Activated T-helper 9 cell treated with anti-CD3 and anti-CD28 coated beads, Interleukin-2, amount 50 U/mL, for 16 hours (primary cell): ENCODE measurements at regions not wholly inside any gene's neighbourhood (a gene's known extent, or its start where the extent isn't known, plus 50 kb on each side); places are given as distances from the start of the nearest gene placed in this dataset.
"Not testable (repeated sequence)": the region's sequence is repeated elsewhere in the genome, so short reads cannot be mapped to it uniquely, and the experiment has no call there.

Source experiments
- DNase-seq: peaks from one replicate; pipeline ENCODE4 v3.0.0-alpha.2; 2020; ENCODE audit warnings: low read depth

DNA sequence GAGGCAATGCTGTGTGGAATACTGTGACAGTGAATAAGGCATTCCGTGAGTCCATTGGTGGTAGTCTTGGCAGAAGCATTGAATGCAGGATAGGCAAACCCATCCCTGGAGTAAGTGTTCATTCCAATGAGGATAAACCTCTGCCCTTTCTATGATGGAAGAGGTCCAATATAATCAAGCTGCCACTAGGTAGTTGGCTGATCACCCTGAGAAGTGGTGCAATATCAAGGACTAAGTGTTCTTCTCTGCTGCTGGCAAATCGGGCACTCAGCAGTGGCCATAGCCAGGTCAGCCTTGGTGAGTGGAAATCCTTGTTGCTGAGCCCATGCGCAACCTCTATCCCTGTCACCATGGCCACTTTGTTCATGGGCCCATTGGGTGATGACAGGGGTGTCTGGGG lies 70.1 kb downstream of the FBXO4 start:
- DNase-seq = no peak

- no peak for DNase-seq
These were observed 76.6 kb downstream of the FBXO4 start for GRCh38 chr5:42001673-42002072.

DNA sequence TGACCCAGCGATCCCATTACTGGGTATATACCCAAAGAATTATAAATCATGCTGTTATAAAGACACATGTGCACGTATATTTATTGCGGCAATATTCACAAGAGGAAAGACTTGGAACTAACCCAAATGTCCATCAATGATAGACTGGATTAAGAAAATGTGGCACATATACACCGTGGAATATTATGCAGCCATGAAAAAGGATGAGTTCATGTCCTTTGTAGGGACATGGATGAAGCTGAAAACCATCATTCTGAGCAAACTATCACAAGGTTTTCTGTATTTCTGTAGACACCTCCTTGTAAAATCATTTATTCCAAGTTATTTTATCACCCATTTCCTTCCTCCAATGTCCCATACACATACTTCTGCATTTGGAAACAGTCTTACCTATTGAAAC lies 78.8 kb downstream of the FBXO4 start:
- not testable (repeated sequence) for DNase-seq

GRCh38 chr5:42005561-42006153 lies 80.6 kb downstream of the FBXO4 start:
- no peak for DNase-seq

GRCh38 chr5:42013561-42013960 lies 88.5 kb downstream of the FBXO4 start:
- no peak for DNase-seq

GRCh38 chr5:42015254-42015653 lies 90.2 kb downstream of the FBXO4 start:
- no peak for DNase-seq

- DNase-seq = no peak
These were observed 90.6 kb downstream of the FBXO4 start for GRCh38 chr5:42015681-42016080.

DNA sequence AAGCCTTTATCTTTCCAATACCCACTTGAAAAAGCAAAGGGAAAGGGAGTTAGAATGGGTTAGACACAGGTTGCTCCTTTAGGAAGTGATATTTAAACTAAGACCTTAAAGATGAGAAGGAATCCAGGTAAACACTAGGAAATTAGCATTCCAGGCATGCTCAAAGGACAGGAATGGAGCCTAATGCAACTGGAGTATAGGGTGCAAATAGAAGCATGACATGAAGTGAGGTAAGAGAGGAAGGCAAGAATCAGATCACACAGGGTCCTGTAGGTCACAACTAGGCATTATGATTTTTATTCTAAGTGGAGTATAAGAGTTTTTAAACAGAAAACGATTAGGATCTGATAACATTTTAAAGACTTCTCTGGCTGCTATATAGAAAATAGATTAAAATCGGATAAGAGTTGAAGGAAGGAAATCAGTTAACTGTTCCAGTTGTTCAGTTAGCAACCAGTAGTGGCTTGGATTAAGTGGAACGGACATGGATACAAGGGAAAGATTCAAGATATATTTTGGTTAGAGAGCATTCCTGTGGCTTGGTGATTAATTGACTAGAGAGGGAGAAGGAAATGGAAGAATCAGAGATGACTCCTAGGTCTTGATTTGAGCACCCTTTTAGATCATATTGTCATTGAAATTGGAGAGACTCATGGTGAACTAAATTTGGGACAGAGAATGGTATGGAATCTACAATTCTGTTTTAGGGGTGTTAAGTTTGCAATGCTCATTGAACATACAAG lies 95.9 kb downstream of the FBXO4 start:
- no peak for DNase-seq

DNA sequence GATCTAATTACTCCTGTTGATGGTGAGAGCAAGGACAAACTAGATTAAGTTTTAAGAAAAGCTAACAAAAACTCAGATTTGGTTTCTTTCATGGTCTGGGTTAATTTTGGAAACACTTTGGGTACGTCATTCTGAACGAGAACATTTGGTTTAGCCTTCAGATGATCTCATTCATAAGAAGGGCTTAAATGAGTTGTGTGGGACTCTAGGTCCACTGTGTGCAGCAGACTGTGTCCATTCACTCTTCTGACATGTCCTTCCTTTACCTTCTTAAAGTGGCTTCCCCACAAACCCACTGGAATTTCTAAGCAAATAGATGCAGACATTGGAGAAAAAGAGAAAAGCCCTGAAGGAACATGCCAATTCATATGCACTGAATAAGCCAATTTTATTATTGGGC lies 96.8 kb downstream of the FBXO4 start:
- DNase-seq = no peak

DNA sequence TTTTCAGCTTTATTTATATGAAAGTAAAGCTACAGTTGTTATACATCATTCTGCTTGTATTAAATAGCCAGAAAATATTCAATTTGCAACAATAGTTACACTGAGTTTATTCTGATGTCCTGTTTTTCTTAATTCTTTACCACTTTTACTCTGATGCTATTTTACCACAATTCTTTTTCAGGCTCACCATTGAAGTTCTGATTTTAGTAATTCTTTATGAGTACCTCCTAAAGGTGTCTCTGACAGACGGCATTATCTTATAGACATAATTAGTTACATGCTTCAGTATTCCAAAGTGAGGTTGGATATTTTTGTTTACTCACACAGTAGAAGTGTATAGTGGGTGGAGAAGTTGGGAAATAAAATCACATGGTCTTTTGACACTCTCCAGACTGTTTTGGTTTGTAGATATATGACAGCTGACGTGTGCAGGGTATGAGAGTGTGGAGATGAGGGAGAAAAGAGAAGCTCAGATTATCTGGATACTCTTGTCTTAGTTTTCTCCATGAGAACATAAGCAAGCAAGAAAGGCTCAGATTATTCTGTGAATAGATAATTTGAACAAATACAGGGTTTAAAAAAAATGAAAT lies 97.4 kb downstream of the FBXO4 start:
- DNase-seq = no peak

DNA sequence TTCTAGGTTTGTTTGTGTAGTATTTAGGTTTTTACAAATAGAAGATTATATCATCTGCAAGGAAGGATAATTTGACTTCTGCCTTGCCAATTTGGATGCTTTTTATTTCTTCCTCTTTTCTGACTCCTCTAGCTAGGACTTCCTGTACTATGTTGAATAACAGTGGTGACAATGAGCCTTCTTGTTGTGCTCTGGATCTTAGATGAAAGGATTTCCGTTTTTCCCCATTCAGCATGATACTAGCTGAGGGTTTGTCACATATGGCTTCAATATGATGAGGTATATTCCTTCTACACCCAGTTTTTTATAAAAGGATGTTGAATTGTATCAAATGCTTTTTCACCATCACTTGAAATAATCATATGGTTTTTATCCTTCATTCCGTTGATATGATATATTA lies 101.4 kb downstream of the FBXO4 start:
- no peak for DNase-seq

DNA sequence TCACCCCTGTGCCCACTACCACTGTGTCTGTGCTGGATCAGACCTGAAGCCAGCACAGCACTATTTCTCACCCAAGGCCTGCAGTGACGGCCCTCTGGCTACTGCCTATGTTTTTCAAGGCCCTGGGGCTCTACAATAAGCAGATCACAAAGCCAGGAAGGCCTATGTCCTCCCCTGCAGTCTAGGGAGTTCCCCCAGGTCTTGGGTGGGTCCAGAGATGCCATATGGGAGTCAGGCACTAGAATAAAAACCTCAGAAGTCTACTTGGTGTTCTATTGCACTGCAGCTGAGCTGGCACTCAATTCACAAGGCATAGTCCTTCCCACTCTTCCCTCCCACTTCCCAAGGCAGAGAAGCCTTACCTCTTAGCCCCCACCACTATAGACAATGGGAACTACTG lies 107.1 kb downstream of the FBXO4 start:
- no peak for DNase-seq

DNA sequence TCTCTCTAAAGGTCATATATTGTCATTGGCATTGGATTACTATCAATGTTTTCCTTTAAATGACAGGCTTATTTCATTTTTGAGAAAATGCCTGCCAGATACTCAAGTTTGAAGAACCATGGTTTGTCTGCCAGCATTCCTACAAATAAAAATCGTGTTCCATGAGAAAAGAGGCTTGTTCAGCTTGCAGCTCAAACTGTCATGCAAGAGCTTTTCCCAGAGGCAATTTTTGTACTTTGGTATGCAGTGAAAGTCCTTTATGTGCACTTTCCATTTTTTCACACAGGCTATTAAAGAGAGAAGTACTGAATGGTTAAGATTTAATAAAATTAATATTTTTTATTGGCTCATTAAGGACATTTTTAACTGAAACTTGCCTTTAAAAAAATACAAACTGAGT lies 110.4 kb downstream of the FBXO4 start:
- no peak for DNase-seq

DNA sequence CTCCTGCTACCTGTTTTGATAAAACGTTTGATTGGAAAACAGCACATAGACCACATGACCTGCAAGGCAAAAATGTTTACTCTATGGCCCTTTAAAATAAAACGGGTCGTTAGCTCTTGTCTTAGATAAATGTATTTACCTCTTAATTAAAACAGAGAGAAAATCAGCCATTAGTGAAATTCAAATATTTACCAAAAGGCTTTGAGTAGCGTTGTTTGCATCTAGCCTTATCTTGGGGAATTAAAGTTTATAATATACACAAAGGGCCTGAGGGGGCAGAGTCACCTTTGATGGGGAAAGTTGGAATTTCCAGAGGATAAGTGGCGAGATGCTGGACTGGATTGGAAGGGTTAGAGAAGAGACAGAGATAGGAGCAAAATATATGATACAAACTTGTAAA lies 111.3 kb downstream of the FBXO4 start:
- no peak for DNase-seq

DNA sequence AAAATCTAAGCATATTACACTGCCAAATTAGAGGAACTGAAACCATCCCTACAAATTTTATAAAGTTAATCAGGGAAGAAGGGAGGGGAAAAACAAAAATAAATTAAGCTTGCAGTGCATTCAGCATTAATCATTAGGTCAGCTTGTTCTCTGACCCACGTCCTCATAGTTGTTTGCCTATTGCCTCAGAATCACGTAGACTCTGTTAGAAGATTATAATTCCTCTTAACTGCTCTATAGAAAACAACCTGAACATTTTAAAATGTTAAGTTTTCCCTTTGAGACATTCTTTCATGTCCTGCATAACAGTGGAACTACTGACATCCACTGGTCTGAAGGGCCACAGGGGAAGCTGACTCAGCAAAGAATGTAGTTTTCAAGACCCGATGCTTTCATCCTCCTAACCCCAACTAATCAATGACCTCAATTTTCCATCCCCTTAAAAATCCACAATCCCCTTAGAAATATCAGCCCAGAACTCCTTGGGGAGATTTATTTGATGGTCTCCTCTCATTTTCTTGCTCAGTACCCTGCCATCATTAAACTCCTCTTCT lies 112.4 kb downstream of the FBXO4 start:
- no peak for DNase-seq

DNA sequence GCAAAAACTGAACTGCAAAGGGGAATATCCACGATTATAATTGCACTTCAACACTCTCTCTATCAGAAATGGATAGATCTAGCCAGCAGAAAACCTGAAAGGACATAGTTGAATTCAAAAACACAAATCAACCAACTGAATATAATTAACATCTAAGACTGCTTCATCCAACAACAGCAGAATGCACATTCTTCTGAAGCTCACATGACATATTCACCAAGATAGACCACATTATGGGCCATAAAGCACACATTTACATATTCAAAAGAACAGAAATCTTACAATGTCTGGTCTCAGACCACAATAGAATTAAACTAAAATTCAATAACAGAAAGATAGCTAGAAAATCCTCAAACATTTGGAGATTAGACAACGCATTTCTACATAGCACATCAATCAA lies 118.3 kb downstream of the FBXO4 start:
- no peak for DNase-seq

- peak; percentile 27 for DNase-seq
These were observed 132.2 kb downstream of the FBXO4 start for GRCh38 chr5:42057254-42057690.

DNA sequence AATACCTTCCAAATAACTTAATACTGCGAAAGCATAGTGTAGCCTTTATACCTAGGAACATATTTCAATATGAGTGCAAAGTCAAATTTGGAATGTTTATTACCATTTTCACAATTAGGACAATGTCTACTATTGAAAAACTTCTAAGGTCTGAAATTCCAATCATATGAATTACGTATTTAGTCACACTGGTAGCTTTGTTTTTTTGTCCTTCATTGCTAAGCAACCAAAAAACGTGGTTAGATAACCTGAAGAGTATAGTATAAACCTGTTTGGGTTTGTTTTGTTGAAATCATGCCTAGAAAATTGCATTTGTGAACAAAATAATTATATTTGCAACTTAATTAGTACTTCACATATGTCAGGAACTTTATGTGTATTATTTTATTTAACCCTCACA lies 134.2 kb downstream of the FBXO4 start:
- DNase-seq = no peak

DNA sequence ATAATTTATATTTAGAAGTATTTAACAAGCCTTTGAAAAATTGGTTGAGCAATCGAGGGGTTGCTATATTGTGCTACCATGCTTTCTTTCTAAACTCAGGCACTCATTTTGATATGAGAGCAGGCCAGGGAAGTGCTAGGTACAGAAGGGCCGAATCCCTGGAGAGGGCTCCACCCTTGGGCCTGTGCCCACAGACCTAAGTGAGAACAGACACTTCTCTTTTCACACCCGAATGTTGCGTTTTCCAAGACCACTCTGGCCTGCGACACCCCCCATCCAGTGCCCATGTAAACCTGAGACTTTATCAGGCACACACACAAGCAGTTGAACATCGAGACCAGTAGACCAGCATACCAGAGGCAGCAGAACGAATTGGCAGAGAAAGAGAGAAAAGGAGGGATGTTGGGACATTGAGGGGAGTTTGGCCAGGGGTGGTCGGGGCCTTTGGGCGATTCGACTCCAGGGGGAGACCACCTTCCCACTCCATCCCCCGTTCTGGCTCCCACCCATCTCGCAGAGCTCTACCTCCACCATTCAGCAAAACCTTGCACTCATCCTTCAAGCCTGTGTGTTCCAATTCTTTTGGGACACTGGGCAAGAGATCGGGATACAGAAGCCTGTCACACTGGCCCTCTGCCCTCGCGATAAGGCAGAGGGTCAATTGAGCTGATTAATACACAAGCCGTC lies 134.8 kb downstream of the FBXO4 start:
- no peak for DNase-seq

GRCh38 chr5:42061121-42061520 lies 136.0 kb downstream of the FBXO4 start:
- DNase-seq = no peak

DNA sequence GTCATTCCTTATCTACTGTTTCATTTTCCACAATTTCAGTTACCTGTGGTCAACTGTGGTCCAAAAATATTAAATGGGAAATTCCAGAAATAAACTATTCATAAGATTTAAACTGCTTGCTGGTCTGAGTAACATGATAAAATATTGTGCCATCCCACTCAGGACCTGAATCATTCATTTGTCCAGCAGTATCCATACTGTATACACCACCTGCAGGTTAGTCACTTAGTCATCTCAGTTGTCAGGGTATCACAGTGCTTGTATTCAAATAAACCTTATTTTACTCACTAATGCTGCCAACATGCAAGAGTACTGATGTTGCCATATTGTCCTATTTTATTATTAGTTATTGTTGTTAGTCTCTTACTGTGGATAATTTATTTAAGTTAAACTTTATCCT lies 139.7 kb downstream of the FBXO4 start:
- DNase-seq = no peak

DNA sequence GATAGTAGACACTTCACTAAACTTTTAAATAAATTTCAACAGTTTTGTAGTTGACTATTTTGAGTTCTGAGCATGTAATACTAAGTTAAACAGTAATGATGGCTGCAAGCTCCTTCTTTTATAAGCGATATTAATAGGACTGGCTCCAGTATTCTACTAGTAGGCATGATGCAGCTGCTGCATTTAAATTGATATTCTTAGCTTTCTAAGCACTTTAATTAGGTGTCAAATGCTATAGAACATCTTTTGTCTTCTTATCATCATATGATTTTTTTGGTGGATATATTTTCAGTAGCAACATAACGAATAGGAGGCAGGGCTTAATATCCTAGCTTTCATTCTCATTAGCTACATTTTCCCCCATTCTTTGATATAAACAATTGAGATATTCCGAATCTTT lies 141.1 kb downstream of the FBXO4 start:
- no peak for DNase-seq

GRCh38 chr5:42074353-42074752 lies 149.3 kb downstream of the FBXO4 start:
- no peak for DNase-seq
